Lower lobe of right lung (tissue), 2 donors: ENCODE measurements at regions not wholly inside any gene's neighbourhood (a gene's known extent, or its start where the extent isn't known, plus 50 kb on each side); places are given as distances from the start of the nearest gene placed in this dataset.

Source experiments
- ATAC-seq, 2 donors: fragments of 200-7000 bp; cut with Tn5 transposase; one replicate each; pipeline ENCODE4 v1.9.1; 2020 to 2022; ENCODE audit warnings: mild to moderate bottlenecking in 2 of 2, moderate library complexity in 2 of 2
- DNase-seq: peaks from one replicate; pipeline ENCODE4 v3.0.0-alpha.2; 2020
- H3K27ac ChIP-seq: fragments of 200-600 bp; one replicate; pipeline ENCODE4 v1.8.0; 2022
- H3K27me3 ChIP-seq: fragments of 200-600 bp; one replicate; pipeline ENCODE4 v1.8.0; 2022; ENCODE audit warnings: low read depth
- H3K36me3 ChIP-seq: fragments of 200-600 bp; one replicate; pipeline ENCODE4 v1.8.0; 2022; ENCODE audit warnings: mild to moderate bottlenecking
- H3K4me1 ChIP-seq: fragments of 200-600 bp; one replicate; pipeline ENCODE4 v1.8.0; 2022
- H3K4me3 ChIP-seq: fragments of 200-600 bp; one replicate; pipeline ENCODE4 v1.8.0; 2022; ENCODE audit warnings: mild to moderate bottlenecking
- H3K9me3 ChIP-seq: fragments of 200-600 bp; one replicate; pipeline ENCODE4 v1.8.0; 2022
- CTCF ChIP-seq: fragments of 200-600 bp; IDR thresholded peaks from one replicate; pipeline ENCODE4 v1.8.0; 2022; ENCODE audit warnings: antibody characterized with exemption, mild to moderate bottlenecking
- intact Hi-C: fragments of 100-400 bp; cut with DNase I; formaldehyde crosslinking; loops from one replicate; pipeline ENCODE4 v1.11.0; 2022
- donor health status: DM: no; HTN: yes; CAD: no; lungs with severe emphysema.

- DNase-seq: no peak
- Histone ChIP-seq H3K27me3 (no peaks in the 10 kb centered on the region), H3K4me1 (peaks cover 19% of the 10 kb centered on the region), H3K36me3 (no peaks in the 10 kb centered on the region), H3K9me3 (no peaks in the 10 kb centered on the region), H3K4me3 (no peak overlapping the region), H3K27ac (no peak overlapping the region)
- ATAC-seq: no peak
- intact Hi-C loops: no loop called here
- TF ChIP-seq CTCF: no peak
These were observed 306.2 kb upstream of the PITRM1 start for GRCh38 chr10:3478632-3479240.

GRCh38 chr10:3478153-3478552 lies 305.6 kb upstream of the PITRM1 start:
- Histone ChIP-seq H3K9me3 (no peaks in the 10 kb centered on the region), H3K36me3 (no peaks in the 10 kb centered on the region), H3K27me3 (no peaks in the 10 kb centered on the region), H3K4me1 (peaks cover 22% of the 10 kb centered on the region), H3K27ac (no peak overlapping the region), H3K4me3 (no peak overlapping the region)
- intact Hi-C loops: no loop called here
- TF ChIP-seq CTCF: no peak
- ATAC-seq (no peak), DNase-seq (no peak)

GRCh38 chr10:3477683-3478082 lies 305.1 kb upstream of the PITRM1 start:
- Histone ChIP-seq H3K27ac (no peak overlapping the region), H3K4me3 (no peak overlapping the region), H3K36me3 (no peaks in the 10 kb centered on the region), H3K27me3 (no peaks in the 10 kb centered on the region), H3K9me3 (no peaks in the 10 kb centered on the region), H3K4me1 (peaks cover 26% of the 10 kb centered on the region)
- ATAC-seq: peak; percentile 47 to 54
- intact Hi-C loops: no loop called here
- no peak for TF ChIP-seq CTCF
- no peak for DNase-seq

- Histone ChIP-seq H3K4me3 (no peak overlapping the region), H3K36me3 (no peaks in the 10 kb centered on the region), H3K27me3 (no peaks in the 10 kb centered on the region), H3K4me1 (peaks cover 23% of the 10 kb centered on the region), H3K27ac (no peak overlapping the region), H3K9me3 (no peaks in the 10 kb centered on the region)
- no peak for TF ChIP-seq CTCF
- intact Hi-C loops: no loop called here
- DNase-seq (no peak), ATAC-seq (peak in 1 of 2 donors; percentile 9)
These were observed 304.3 kb upstream of the PITRM1 start for GRCh38 chr10:3476640-3477448.

- H3K36me3 ChIP-seq: no peaks in the 10 kb centered on the region
- peaks cover 30% of the 10 kb centered on the region for H3K4me1 ChIP-seq
- TF ChIP-seq CTCF: no peak
- no peak overlapping the region for H3K4me3 ChIP-seq
- H3K9me3 ChIP-seq: no peaks in the 10 kb centered on the region
- no peaks in the 10 kb centered on the region for H3K27me3 ChIP-seq
- intact Hi-C loops: no loop called here
- H3K27ac ChIP-seq: no peak overlapping the region
- no peak for ATAC-seq
- no peak for DNase-seq
These were observed 303.6 kb upstream of the PITRM1 start for GRCh38 chr10:3476186-3476585.
